Activated T-cell treated with anti-CD3 and anti-CD28 coated beads, Interleukin-2, amount 50 U/mL, for 72 hours (primary cell): ENCODE measurements at regions not wholly inside any gene's neighbourhood (a gene's known extent, or its start where the extent isn't known, plus 50 kb on each side); places are given as distances from the start of the nearest gene placed in this dataset.

ENCODE experiments used
- ATAC-seq, 2 donors: fragments of 150-1000 bp; cut with Tn5 transposase; replicated peaks in 1 of 2; 2 replicates each; pipeline ENCODE4 v1.10.0; 2021; ENCODE audit warnings: moderate library complexity in 2 of 2, mild to moderate bottlenecking in 1 of 2
- DNase-seq, 2 donors: peaks; one replicate each; pipeline ENCODE4 v3.0.0; 2021 to 2022; ENCODE audit warnings: mixed read lengths in 1 of 2
- H3K27ac Mint-ChIP-seq: one replicate; pipeline ENCODE4 v1.8.0; 2022; ENCODE audit warnings: mild to moderate bottlenecking, moderate library complexity, mixed read lengths
- H3K27me3 Mint-ChIP-seq: one replicate; pipeline ENCODE4 v1.8.0; 2022; ENCODE audit warnings: low read depth, mixed read lengths
- H3K36me3 Mint-ChIP-seq, 2 donors: one replicate each; pipeline ENCODE4 v1.8.0; 2022; ENCODE audit warnings: mixed read lengths in 2 of 2, mild to moderate bottlenecking in 1 of 2; ENCODE audit not compliant: insufficient read depth in 2 of 2
- H3K4me1 Mint-ChIP-seq: one replicate; pipeline ENCODE4 v1.8.0; 2022; ENCODE audit warnings: low read depth, mixed read lengths
- H3K4me3 Mint-ChIP-seq, 2 donors: one replicate each; pipeline ENCODE4 v1.8.0; 2022; ENCODE audit warnings: mild to moderate bottlenecking in 2 of 2, mixed read lengths in 2 of 2, moderate library complexity in 2 of 2
- H3K9me3 Mint-ChIP-seq, 2 donors: one replicate each; pipeline ENCODE4 v1.8.0; 2022; ENCODE audit warnings: mixed read lengths in 2 of 2

GRCh38 chr7:25430200-25430931 lies 202.1 kb upstream of the NPVF start:
- Mint-ChIP-seq H3K4me1 (peaks cover 11% of the 10 kb centered on the region), H3K27ac (no peak overlapping the region), H3K36me3 (no peaks in the 10 kb centered on the region), H3K27me3 (no peaks in the 10 kb centered on the region), H3K9me3 (no peaks in the 10 kb centered on the region), H3K4me3 (no peak overlapping the region)
- DNase-seq (no peak), ATAC-seq (no peak)

GRCh38 chr7:25431956-25432450 lies 203.7 kb upstream of the NPVF start:
- ATAC-seq = no peak
- Mint-ChIP-seq H3K4me3 (no peak overlapping the region), H3K4me1 (peaks cover 11% of the 10 kb centered on the region), H3K27me3 (no peaks in the 10 kb centered on the region), H3K9me3 (no peaks in the 10 kb centered on the region), H3K27ac (no peak overlapping the region), H3K36me3 (no peaks in the 10 kb centered on the region)
- no peak for DNase-seq

DNA sequence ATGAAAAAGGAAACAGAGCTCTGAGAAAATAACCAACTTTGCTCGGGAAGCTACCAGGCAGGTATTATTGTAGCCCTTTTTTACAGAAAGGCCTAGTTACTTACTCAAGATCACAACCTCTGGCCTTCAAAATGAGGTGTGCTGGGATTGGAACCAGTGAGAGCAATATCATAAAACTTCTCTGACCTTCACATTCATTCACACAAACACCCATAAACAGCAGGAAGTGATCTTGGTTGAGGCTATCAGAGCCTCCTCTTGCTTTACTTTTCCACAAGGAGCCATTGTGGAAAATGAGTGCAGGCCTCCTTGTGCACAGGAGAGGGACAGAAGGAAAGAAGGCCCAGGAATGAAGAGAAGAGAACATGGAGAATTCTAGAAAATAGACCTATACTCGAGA lies 204.5 kb upstream of the NPVF start:
- Mint-ChIP-seq H3K27me3 (no peaks in the 10 kb centered on the region), H3K27ac (no peak overlapping the region), H3K4me3 (no peak overlapping the region), H3K4me1 (peaks cover 6% of the 10 kb centered on the region), H3K36me3 (no peaks in the 10 kb centered on the region), H3K9me3 (no peaks in the 10 kb centered on the region)
- no peak for DNase-seq
- ATAC-seq = no peak

DNA sequence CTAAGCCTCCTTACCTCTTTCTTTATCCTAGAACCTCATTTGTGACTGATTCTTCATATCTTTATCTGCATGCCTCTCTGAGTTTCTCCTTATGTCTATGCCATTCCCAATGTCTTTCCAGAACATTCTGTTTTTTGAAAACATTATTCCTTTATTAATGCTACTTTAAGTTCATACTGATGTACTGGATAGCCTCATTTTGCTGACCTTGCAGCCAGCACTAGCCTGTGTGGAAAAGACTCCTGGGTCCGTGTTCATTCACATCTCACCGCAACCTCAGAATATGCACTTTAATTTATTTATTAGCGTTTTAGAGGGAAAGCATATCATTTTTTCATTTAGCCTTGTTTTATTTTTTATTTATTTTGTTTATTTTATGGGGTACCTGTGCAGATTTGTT lies 208.1 kb upstream of the NPVF start:
- DNase-seq = no peak
- no peak for ATAC-seq
- no peak overlapping the region for H3K4me3 Mint-ChIP-seq
- peaks cover 3 to 13% of the 10 kb centered on the region in 2 donors for H3K36me3 Mint-ChIP-seq
- H3K27me3 Mint-ChIP-seq = peaks cover 5% of the 10 kb centered on the region
- peaks cover 8 to 12% of the 10 kb centered on the region in 2 donors for H3K9me3 Mint-ChIP-seq
- H3K4me1 Mint-ChIP-seq = no peaks in the 10 kb centered on the region
- H3K27ac Mint-ChIP-seq = no peak overlapping the region

- Mint-ChIP-seq H3K4me3 (no peak overlapping the region), H3K9me3 (peaks cover 12 to 15% of the 10 kb centered on the region in 2 donors), H3K27me3 (peaks cover 5% of the 10 kb centered on the region), H3K36me3 (peaks cover 3 to 13% of the 10 kb centered on the region in 2 donors), H3K4me1 (no peaks in the 10 kb centered on the region), H3K27ac (no peak overlapping the region)
- ATAC-seq (no peak), DNase-seq (no peak)
These were observed 209.0 kb upstream of the NPVF start for GRCh38 chr7:25437308-25437707.

- Mint-ChIP-seq H3K27me3 (no peaks in the 10 kb centered on the region), H3K36me3 (peaks cover 12 to 18% of the 10 kb centered on the region in 2 donors), H3K27ac (no peak overlapping the region), H3K9me3 (peaks cover 15 to 29% of the 10 kb centered on the region in 2 donors), H3K4me1 (no peaks in the 10 kb centered on the region), H3K4me3 (no peak overlapping the region)
- ATAC-seq = no peak
- no peak for DNase-seq
These were observed 216.7 kb upstream of the NPVF start for GRCh38 chr7:25444991-25445390.

GRCh38 chr7:25448301-25448700 lies 220.0 kb upstream of the NPVF start:
- no peaks in the 10 kb centered on the region for H3K27me3 Mint-ChIP-seq
- peaks cover 2 to 7% of the 10 kb centered on the region in 2 donors for H3K9me3 Mint-ChIP-seq
- ATAC-seq (no peak), DNase-seq (no peak)
- H3K36me3 Mint-ChIP-seq = peaks cover 1 to 2% of the 10 kb centered on the region in 2 donors
- H3K27ac Mint-ChIP-seq = no peak overlapping the region
- no peak overlapping the region for H3K4me3 Mint-ChIP-seq
- no peaks in the 10 kb centered on the region for H3K4me1 Mint-ChIP-seq

- H3K4me3 Mint-ChIP-seq = no peak overlapping the region
- no peaks in the 10 kb centered on the region for H3K4me1 Mint-ChIP-seq
- H3K9me3 Mint-ChIP-seq = no peaks in the 10 kb centered on the region
- ATAC-seq = no peak
- H3K27ac Mint-ChIP-seq = no peak overlapping the region
- H3K27me3 Mint-ChIP-seq = no peaks in the 10 kb centered on the region
- H3K36me3 Mint-ChIP-seq = no peaks in the 10 kb centered on the region
- no peak for DNase-seq
These were observed 225.7 kb upstream of the NPVF start for GRCh38 chr7:25454020-25454419.

GRCh38 chr7:25454562-25455041 lies 226.3 kb upstream of the NPVF start:
- ATAC-seq = no peak

GRCh38 chr7:25455683-25456251 lies 227.5 kb upstream of the NPVF start:
- ATAC-seq (no peak), DNase-seq (no peak)
- H3K27me3 Mint-ChIP-seq = no peaks in the 10 kb centered on the region
- H3K4me3 Mint-ChIP-seq = no peak overlapping the region
- H3K9me3 Mint-ChIP-seq = no peaks in the 10 kb centered on the region
- H3K36me3 Mint-ChIP-seq = no peaks in the 10 kb centered on the region
- H3K27ac Mint-ChIP-seq = no peak overlapping the region
- H3K4me1 Mint-ChIP-seq = no peaks in the 10 kb centered on the region

More at GRCh38 chr7:25454562-25455041, 226.3 kb upstream of the NPVF start:
- H3K27ac Mint-ChIP-seq = no peak overlapping the region
- no peak overlapping the region for H3K4me3 Mint-ChIP-seq
- no peaks in the 10 kb centered on the region for H3K4me1 Mint-ChIP-seq
- DNase-seq = no peak
- H3K36me3 Mint-ChIP-seq = no peaks in the 10 kb centered on the region
- H3K9me3 Mint-ChIP-seq = no peaks in the 10 kb centered on the region
- no peaks in the 10 kb centered on the region for H3K27me3 Mint-ChIP-seq

- Mint-ChIP-seq H3K4me3 (no peak overlapping the region), H3K4me1 (no peaks in the 10 kb centered on the region), H3K27ac (no peak overlapping the region), H3K27me3 (no peaks in the 10 kb centered on the region), H3K9me3 (no peaks in the 10 kb centered on the region), H3K36me3 (no peaks in the 10 kb centered on the region)
- DNase-seq (no peak), ATAC-seq (no peak)
These were observed 228.3 kb upstream of the NPVF start for GRCh38 chr7:25456467-25457171.

GRCh38 chr7:25459057-25459456 lies 230.8 kb upstream of the NPVF start:
- no peaks in the 10 kb centered on the region for H3K4me1 Mint-ChIP-seq
- ATAC-seq (no peak), DNase-seq (no peak)
- H3K4me3 Mint-ChIP-seq = no peak overlapping the region
- no peaks in the 10 kb centered on the region for H3K9me3 Mint-ChIP-seq
- H3K27ac Mint-ChIP-seq = no peak overlapping the region
- no peaks in the 10 kb centered on the region for H3K36me3 Mint-ChIP-seq
- peaks cover 12% of the 10 kb centered on the region for H3K27me3 Mint-ChIP-seq

- H3K9me3 Mint-ChIP-seq = no peaks in the 10 kb centered on the region
- no peaks in the 10 kb centered on the region for H3K4me1 Mint-ChIP-seq
- H3K36me3 Mint-ChIP-seq = no peaks in the 10 kb centered on the region
- no peak for ATAC-seq
- no peak overlapping the region for H3K27ac Mint-ChIP-seq
- no peak overlapping the region for H3K4me3 Mint-ChIP-seq
- peaks cover 12% of the 10 kb centered on the region for H3K27me3 Mint-ChIP-seq
- no peak for DNase-seq
These were observed 232.1 kb upstream of the NPVF start for GRCh38 chr7:25460433-25460832.
